K562 (cell line): ENCODE measurements at regions not wholly inside any gene's neighbourhood (a gene's known extent, or its start where the extent isn't known, plus 50 kb on each side); places are given as distances from the start of the nearest gene placed in this dataset.

Experiments
- BHLHE40 ChIP-seq: IDR thresholded peaks from 2 replicates; pipeline ENCODE4 v1.6.1; 2011; ENCODE audit warnings: low read length, improper control_type of control experiment
- CHCHD3 ChIP-seq: fragments of 250-450 bp; sonication (Bioruptor Pico); IDR thresholded peaks from 2 replicates; pipeline ENCODE4 v2.1.2; 2022; ENCODE audit warnings: mild to moderate bottlenecking
- DMBX1 ChIP-seq: fragments of 250-450 bp; sonication (Bioruptor Pico); IDR thresholded peaks from 2 replicates; pipeline ENCODE4 v1.8.0; 2022; ENCODE audit warnings: inconsistent platforms, mild to moderate bottlenecking, moderate library complexity, borderline replicate concordance
- MAFF ChIP-seq: IDR thresholded peaks from 2 replicates; pipeline ENCODE4 v1.6.1; 2012; ENCODE audit warnings: low read length, improper control_type of control experiment
- SAP30 ChIP-seq: fragments of 200-600 bp; sonication (generic); IDR thresholded peaks from 2 replicates; pipeline ENCODE4 v1.6.1; 2012; ENCODE audit warnings: borderline replicate concordance, low read depth, mild to moderate bottlenecking, moderate library complexity, low read length, control low read depth, inconsistent platforms; ENCODE audit not compliant: insufficient read depth, poor library complexity, severe bottlenecking
- SMAD4 ChIP-seq: fragments of 250-450 bp; sonication (Bioruptor Pico); conservative IDR thresholded peaks from 2 replicates; pipeline ENCODE4 v1.8.0; 2021; ENCODE audit warnings: inconsistent platforms, mild to moderate bottlenecking, moderate library complexity
- TEAD1 ChIP-seq, 2 experiments: fragments of 450-650 bp in 1 of 2; sonication (generic) in 1 of 2; formaldehyde crosslinking; IDR thresholded peaks; 2 replicates each; pipeline versions ENCODE4 v1.4.0 to v1.8.0; 2020 to 2022; ENCODE audit warnings: mild to moderate bottlenecking in 2 of 2, missing genetic modification reagents in 1 of 2
- ZNF12 ChIP-seq: sonication (generic); formaldehyde crosslinking; IDR thresholded peaks from 2 replicates; pipeline ENCODE4 v1.4.0; 2020; ENCODE audit warnings: mild to moderate bottlenecking, missing genetic modification reagents
- ZNF253 ChIP-seq: fragments of 250-450 bp; sonication (Bioruptor Pico); conservative IDR thresholded peaks from 2 replicates; pipeline ENCODE4 v1.6.1; 2021; ENCODE audit warnings: mild to moderate bottlenecking
- ZNF274 ChIP-seq: IDR thresholded peaks from 2 replicates; pipeline ENCODE4 v1.6.1; 2011; ENCODE audit warnings: low read depth, mild to moderate bottlenecking, low read length, moderate library complexity, borderline replicate concordance
- ZNF282 ChIP-seq: sonication (generic); formaldehyde crosslinking; IDR thresholded peaks from 2 replicates; pipeline ENCODE4 v1.8.1; 2023; ENCODE audit warnings: missing genetic modification reagents
- ZNF316 ChIP-seq: fragments of 450-650 bp; IDR thresholded peaks from 2 replicates; pipeline ENCODE4 v1.6.1; 2016
- ZNF408 ChIP-seq: fragments of 250-450 bp; sonication (Bioruptor Pico); IDR thresholded peaks from 2 replicates; pipeline ENCODE4 v1.4.0; 2020; ENCODE audit warnings: low read depth, mild to moderate bottlenecking, moderate library complexity
- ZNF444 ChIP-seq: fragments of 250-450 bp; sonication (Bioruptor Pico); IDR thresholded peaks from 2 replicates; pipeline ENCODE4 v1.4.0; 2020; ENCODE audit warnings: mild to moderate bottlenecking, moderate library complexity
- ZNF740 ChIP-seq, 3 experiments: fragments of 200-800 bp in 1 of 3; sonication (Bioruptor generic) in 1 of 3; sonication (generic) in 1 of 3; formaldehyde crosslinking in 1 of 3; IDR thresholded peaks; 2 replicates each; pipeline versions ENCODE4 v1.6.1 to v1.8.0; 2016 to 2022; ENCODE audit warnings: mild to moderate bottlenecking in 2 of 3, missing compliant biosample characterization in 2 of 3, missing genetic modification characterization in 2 of 3, missing genetic modification reagents in 1 of 3
- ZSCAN29 ChIP-seq: fragments of 450-650 bp; IDR thresholded peaks from 2 replicates; pipeline ENCODE4 v1.6.1; 2017
- TF ChIP-seq, protein P1 (sequence below): fragments of 450-650 bp; IDR thresholded peaks from 2 replicates; pipeline ENCODE4 v1.6.1; 2018; ENCODE audit not compliant: partially characterized antibody
- TF ChIP-seq, protein P2 (sequence below): sonication (generic); formaldehyde crosslinking; IDR thresholded peaks from 2 replicates; pipeline ENCODE4 v1.8.1; 2023; ENCODE audit warnings: mild to moderate bottlenecking, missing genetic modification reagents, moderate library complexity
- TF ChIP-seq, protein P3 (sequence below): sonication (generic); formaldehyde crosslinking; IDR thresholded peaks from 2 replicates; pipeline ENCODE4 v1.8.1; 2023; ENCODE audit warnings: mild to moderate bottlenecking, missing genetic modification reagents

- TF ChIP-seq, protein P1, sequence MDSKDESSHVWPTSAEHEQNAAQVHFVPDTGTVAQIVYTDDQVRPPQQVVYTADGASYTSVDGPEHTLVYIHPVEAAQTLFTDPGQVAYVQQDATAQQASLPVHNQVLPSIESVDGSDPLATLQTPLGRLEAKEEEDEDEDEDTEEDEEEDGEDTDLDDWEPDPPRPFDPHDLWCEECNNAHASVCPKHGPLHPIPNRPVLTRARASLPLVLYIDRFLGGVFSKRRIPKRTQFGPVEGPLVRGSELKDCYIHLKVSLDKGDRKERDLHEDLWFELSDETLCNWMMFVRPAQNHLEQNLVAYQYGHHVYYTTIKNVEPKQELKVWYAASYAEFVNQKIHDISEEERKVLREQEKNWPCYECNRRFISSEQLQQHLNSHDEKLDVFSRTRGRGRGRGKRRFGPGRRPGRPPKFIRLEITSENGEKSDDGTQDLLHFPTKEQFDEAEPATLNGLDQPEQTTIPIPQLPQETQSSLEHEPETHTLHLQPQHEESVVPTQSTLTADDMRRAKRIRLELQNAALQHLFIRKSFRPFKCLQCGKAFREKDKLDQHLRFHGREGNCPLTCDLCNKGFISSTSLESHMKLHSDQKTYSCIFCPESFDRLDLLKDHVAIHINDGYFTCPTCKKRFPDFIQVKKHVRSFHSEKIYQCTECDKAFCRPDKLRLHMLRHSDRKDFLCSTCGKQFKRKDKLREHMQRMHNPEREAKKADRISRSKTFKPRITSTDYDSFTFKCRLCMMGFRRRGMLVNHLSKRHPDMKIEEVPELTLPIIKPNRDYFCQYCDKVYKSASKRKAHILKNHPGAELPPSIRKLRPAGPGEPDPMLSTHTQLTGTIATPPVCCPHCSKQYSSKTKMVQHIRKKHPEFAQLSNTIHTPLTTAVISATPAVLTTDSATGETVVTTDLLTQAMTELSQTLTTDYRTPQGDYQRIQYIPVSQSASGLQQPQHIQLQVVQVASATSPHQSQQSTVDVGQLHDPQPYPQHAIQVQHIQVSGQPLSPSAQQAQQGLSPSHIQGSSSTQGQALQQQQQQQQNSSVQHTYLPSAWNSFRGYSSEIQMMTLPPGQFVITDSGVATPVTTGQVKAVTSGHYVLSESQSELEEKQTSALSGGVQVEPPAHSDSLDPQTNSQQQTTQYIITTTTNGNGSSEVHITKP, result no peak
- TF ChIP-seq, protein P2, sequence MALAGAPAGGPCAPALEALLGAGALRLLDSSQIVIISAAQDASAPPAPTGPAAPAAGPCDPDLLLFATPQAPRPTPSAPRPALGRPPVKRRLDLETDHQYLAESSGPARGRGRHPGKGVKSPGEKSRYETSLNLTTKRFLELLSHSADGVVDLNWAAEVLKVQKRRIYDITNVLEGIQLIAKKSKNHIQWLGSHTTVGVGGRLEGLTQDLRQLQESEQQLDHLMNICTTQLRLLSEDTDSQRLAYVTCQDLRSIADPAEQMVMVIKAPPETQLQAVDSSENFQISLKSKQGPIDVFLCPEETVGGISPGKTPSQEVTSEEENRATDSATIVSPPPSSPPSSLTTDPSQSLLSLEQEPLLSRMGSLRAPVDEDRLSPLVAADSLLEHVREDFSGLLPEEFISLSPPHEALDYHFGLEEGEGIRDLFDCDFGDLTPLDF (CRISPR knock-in tag), result no peak
- TF ChIP-seq ZNF740 (CRISPR knock-in tag; IDR thresholded peaks at IDR 0.05) (no peak), ZNF740 (tag; IDR thresholded peaks at IDR 0.05) (0 out of 4 replicates have a peak, but pooled peaks of 1 of the 2 experiments have one; percentile 33), CHCHD3 (CRISPR knock-in tag) (no peak), SAP30 (no peak), TEAD1 (CRISPR knock-in tag; IDR thresholded peaks at IDR 0.05) (peak in 1 of 2 experiments; percentile 43; a peak in 1 of 4 replicates), ZNF253 (CRISPR knock-in tag) (no peak), ZNF274 (no peak), ZNF12 (CRISPR knock-in tag) (no peak), MAFF (no peak), ZNF444 (CRISPR knock-in tag) (no peak), DMBX1 (0 out of 2 replicates have a peak, but pooled peaks have one; percentile 38), SMAD4 (CRISPR knock-in tag) (0 out of 2 replicates have a peak, but pooled peaks have one; percentile 40), BHLHE40 (no peak), ZNF282 (CRISPR knock-in tag) (no peak), ZNF408 (CRISPR knock-in tag) (no peak), ZSCAN29 (no peak), ZNF316 (no peak)
- TF ChIP-seq, protein P3, sequence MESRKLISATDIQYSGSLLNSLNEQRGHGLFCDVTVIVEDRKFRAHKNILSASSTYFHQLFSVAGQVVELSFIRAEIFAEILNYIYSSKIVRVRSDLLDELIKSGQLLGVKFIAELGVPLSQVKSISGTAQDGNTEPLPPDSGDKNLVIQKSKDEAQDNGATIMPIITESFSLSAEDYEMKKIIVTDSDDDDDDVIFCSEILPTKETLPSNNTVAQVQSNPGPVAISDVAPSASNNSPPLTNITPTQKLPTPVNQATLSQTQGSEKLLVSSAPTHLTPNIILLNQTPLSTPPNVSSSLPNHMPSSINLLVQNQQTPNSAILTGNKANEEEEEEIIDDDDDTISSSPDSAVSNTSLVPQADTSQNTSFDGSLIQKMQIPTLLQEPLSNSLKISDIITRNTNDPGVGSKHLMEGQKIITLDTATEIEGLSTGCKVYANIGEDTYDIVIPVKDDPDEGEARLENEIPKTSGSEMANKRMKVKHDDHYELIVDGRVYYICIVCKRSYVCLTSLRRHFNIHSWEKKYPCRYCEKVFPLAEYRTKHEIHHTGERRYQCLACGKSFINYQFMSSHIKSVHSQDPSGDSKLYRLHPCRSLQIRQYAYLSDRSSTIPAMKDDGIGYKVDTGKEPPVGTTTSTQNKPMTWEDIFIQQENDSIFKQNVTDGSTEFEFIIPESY, result no peak
These were observed 76.6 kb upstream of the PIAS1 start (continued) for GRCh38 chr15:67977414-67978089.
